Nephron progenitor cell (in vitro differentiated cells): ENCODE measurements at regions not wholly inside any gene's neighbourhood (a gene's known extent, or its start where the extent isn't known, plus 50 kb on each side); places are given as distances from the start of the nearest gene placed in this dataset.

Source experiments
- DNase-seq: peaks from one replicate; pipeline ENCODE4 v3.0.0; 2021
- H3K27ac Mint-ChIP-seq: 2 replicates; pipeline ENCODE4 v1.8.0; 2021; ENCODE audit warnings: mild to moderate bottlenecking, moderate library complexity, mixed read lengths
- H3K27me3 Mint-ChIP-seq: 2 replicates; pipeline ENCODE4 v1.8.0; 2021; ENCODE audit warnings: mild to moderate bottlenecking, low read depth, mixed read lengths; ENCODE audit not compliant: poor library complexity
- H3K36me3 Mint-ChIP-seq: 2 replicates; pipeline ENCODE4 v1.8.0; 2021; ENCODE audit warnings: low read depth, mixed read lengths
- H3K4me1 Mint-ChIP-seq: 2 replicates; pipeline ENCODE4 v1.8.0; 2021; ENCODE audit warnings: mixed read lengths
- H3K4me3 Mint-ChIP-seq: 2 replicates; pipeline ENCODE4 v1.8.0; 2021; ENCODE audit warnings: mild to moderate bottlenecking, moderate library complexity, mixed read lengths
- H3K9me3 Mint-ChIP-seq: 2 replicates; pipeline ENCODE4 v1.8.0; 2021; ENCODE audit warnings: mild to moderate bottlenecking, moderate library complexity, mixed read lengths
- CTCF ChIP-seq: fragments of 200-600 bp; sonication (generic); IDR thresholded peaks from 2 replicates; pipeline ENCODE4 v1.5.0; 2021; ENCODE audit warnings: antibody characterized with exemption

- Mint-ChIP-seq H3K27me3 (peaks cover 23% of the 10 kb centered on the region), H3K9me3 (no peaks in the 10 kb centered on the region), H3K36me3 (no peaks in the 10 kb centered on the region), H3K4me3 (no peak overlapping the region), H3K4me1 (peaks cover 27% of the 10 kb centered on the region), H3K27ac (no peak overlapping the region)
- TF ChIP-seq CTCF, result no peak
- no peak for DNase-seq
Observed at GRCh38 chr2:234710587-234710986, 213.7 kb upstream of the ARL4C start.

- TF ChIP-seq CTCF, result no peak
- no peak for DNase-seq
- H3K27me3 Mint-ChIP-seq, result peaks cover 19% of the 10 kb centered on the region
- H3K9me3 Mint-ChIP-seq, result no peaks in the 10 kb centered on the region
- no peaks in the 10 kb centered on the region for H3K36me3 Mint-ChIP-seq
- no peak overlapping the region for H3K27ac Mint-ChIP-seq
- peaks cover 23% of the 10 kb centered on the region for H3K4me1 Mint-ChIP-seq
- H3K4me3 Mint-ChIP-seq, result no peak overlapping the region
Observed at GRCh38 chr2:234710066-234710465, 213.2 kb upstream of the ARL4C start.

DNA sequence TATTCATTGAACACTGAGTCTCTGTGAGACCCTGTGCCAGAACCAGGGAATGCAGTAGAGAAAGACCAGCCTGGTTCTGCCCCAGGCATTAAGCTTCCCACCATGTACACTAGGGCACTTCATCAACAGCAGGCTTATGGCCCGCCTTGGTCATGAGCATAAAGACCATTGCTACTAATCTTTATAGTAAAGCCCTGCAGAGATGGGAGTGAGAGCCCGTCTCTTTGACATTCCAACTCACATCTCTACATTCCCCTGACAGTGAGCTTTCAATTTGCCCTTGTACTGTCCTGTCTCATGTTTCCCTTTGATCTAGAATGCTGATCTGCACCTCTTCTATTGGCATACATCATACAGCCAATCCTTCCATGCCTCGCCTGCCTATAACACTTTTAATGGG is 211.8 kb upstream of the ARL4C start:
- no peak for TF ChIP-seq CTCF
- Mint-ChIP-seq H3K4me3 (no peak overlapping the region), H3K4me1 (peaks cover 22% of the 10 kb centered on the region), H3K36me3 (no peaks in the 10 kb centered on the region), H3K27ac (no peak overlapping the region), H3K9me3 (no peaks in the 10 kb centered on the region), H3K27me3 (peaks cover 13% of the 10 kb centered on the region)
- no peak for DNase-seq

DNA sequence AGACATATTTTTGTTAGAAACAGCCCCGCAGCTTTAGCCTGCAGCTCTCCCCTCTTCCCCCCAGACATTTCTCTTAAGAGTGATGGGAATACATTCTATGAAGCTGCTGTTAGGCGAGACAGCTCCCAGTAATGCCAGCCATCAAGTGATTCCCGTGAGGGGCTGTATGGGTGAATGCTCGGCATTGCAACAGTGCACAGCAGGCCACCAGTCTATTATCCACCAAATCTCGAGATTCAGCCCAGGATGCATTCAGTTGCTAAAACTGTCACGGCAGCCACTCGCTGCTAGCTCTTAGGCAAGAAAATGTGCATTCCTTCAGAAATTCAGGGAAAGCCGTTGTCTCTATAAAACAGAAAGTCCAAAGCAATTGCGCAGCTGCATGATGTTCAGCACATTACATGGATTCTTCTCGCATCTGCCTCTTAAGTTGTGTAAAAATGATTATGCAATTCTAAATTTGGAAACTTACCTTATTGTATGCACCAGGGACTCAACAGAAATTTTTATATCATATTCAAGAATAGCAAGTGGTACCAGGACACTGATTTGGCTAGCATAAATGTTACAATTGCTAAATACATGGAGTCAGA is 211.3 kb upstream of the ARL4C start:
- Mint-ChIP-seq H3K27me3 (peaks cover 13% of the 10 kb centered on the region), H3K27ac (no peak overlapping the region)
- no peak for DNase-seq

GRCh38 chr2:234706086-234706485 is 209.2 kb upstream of the ARL4C start:
- Mint-ChIP-seq H3K27ac (no peak overlapping the region), H3K27me3 (peaks cover 8% of the 10 kb centered on the region), H3K4me3 (no peak overlapping the region), H3K36me3 (peaks cover 4% of the 10 kb centered on the region), H3K9me3 (peaks cover 7% of the 10 kb centered on the region), H3K4me1 (peaks cover 38% of the 10 kb centered on the region)
- no peak for TF ChIP-seq CTCF
- DNase-seq, result no peak

More for the DNA sequence above, 211.3 kb upstream of the ARL4C start:
- H3K36me3 Mint-ChIP-seq, result no peaks in the 10 kb centered on the region
- no peak for TF ChIP-seq CTCF
- no peaks in the 10 kb centered on the region for H3K9me3 Mint-ChIP-seq
- peaks cover 27% of the 10 kb centered on the region for H3K4me1 Mint-ChIP-seq
- H3K4me3 Mint-ChIP-seq, result no peak overlapping the region

- Mint-ChIP-seq H3K36me3 (peaks cover 4% of the 10 kb centered on the region), H3K4me1 (peaks cover 28% of the 10 kb centered on the region), H3K27me3 (peaks cover 8% of the 10 kb centered on the region)
Observed at GRCh38 chr2:234705108-234705507, 208.2 kb upstream of the ARL4C start.

More at GRCh38 chr2:234705108-234705507, 208.2 kb upstream of the ARL4C start:
- no peak for TF ChIP-seq CTCF
- no peak for DNase-seq
- H3K27ac Mint-ChIP-seq, result no peak overlapping the region
- no peak overlapping the region for H3K4me3 Mint-ChIP-seq
- H3K9me3 Mint-ChIP-seq, result peaks cover 13% of the 10 kb centered on the region
